Endothelial cell of umbilical vein (primary cell): ENCODE measurements at regions not wholly inside any gene's neighbourhood (a gene's known extent, or its start where the extent isn't known, plus 50 kb on each side); places are given as distances from the start of the nearest gene placed in this dataset.

Source experiments
- BruUV-seq: library from RNA; stranded (reverse); fragments of 400-500 nt; replicated peaks from 2 replicates; lab custom pipeline; 2021; lab: Mats Ljungman, UMichigan
- CTCF ChIA-PET: fragments of 300-600, 350-600 bp; sonication (Branson Sonifier 250); formaldehyde crosslinking; loops from one replicate; lab custom pipeline; 2021; ENCODE audit warnings: antibody characterized with exemption, inconsistent platforms; lab: Charles Lee
- POLR2A ChIA-PET: fragments of 300-600, 350-600 bp; sonication (Branson Sonifier 250); formaldehyde crosslinking; loops from one replicate; lab custom pipeline; 2021; ENCODE audit warnings: antibody characterized with exemption, inconsistent platforms; lab: Charles Lee
- DNase-seq: peaks from one replicate; pipeline ENCODE4 v3.0.0-alpha.2; 2011; ENCODE audit warnings: low read depth, low spot score
- FAIRE-seq: peaks from 2 replicates; lab custom pipeline; 2011; peaks lifted over from hg19 to GRCh38; lab: Jason Lieb, UNC
- H2AFZ ChIP-seq: 2 replicates; pipeline ENCODE4 v1.6.0; 2012; ENCODE audit warnings: low read depth, low read length, control low read depth, inconsistent platforms
- H3K27ac ChIP-seq: 2 replicates; pipeline ENCODE4 v1.5.1; 2011; ENCODE audit warnings: low read depth, mild to moderate bottlenecking, control low read depth, low read length, moderate library complexity; ENCODE audit not compliant: insufficient read depth
- H3K27me3 ChIP-seq, 2 experiments: 2 replicates each; pipeline versions ENCODE4 v1.6.0 to v1.6.1; 2011; ENCODE audit warnings: low read length in 2 of 2, mixed read lengths in 1 of 2; ENCODE audit not compliant: control insufficient read depth in 2 of 2, insufficient read depth in 2 of 2
- H3K36me3 ChIP-seq, 2 experiments: 2 replicates in 1 of 2; 3 replicates in 1 of 2; pipeline ENCODE4 v1.5.1; 2011; ENCODE audit warnings: low read length in 2 of 2, mild to moderate bottlenecking in 1 of 2, moderate library complexity in 1 of 2; ENCODE audit not compliant: control insufficient read depth in 2 of 2, insufficient read depth in 2 of 2; ENCODE audit errors: extremely low read depth in 1 of 2
- H3K4me1 ChIP-seq: 3 replicates; pipeline ENCODE4 v1.5.1; 2011; ENCODE audit warnings: mild to moderate bottlenecking, low read length; ENCODE audit not compliant: control insufficient read depth, insufficient read depth; ENCODE audit errors: extremely low read depth
- H3K4me2 ChIP-seq: 2 replicates; pipeline ENCODE4 v1.6.1; 2011; ENCODE audit warnings: low read length, control low read depth, mixed read lengths; ENCODE audit not compliant: insufficient read depth
- H3K4me3 ChIP-seq, 3 experiments: fragments of 200-600 bp in 1 of 3; sonication (generic), shearing (Covaris generic) in 1 of 3; replicated peaks in 1 of 3; 2 replicates each; pipeline ENCODE4 v1.5.1; 2011 to 2016; ENCODE audit warnings: control low read depth in 3 of 3, low read length in 3 of 3, mild to moderate bottlenecking in 2 of 3, inconsistent platforms in 1 of 3, low read depth in 1 of 3, moderate library complexity in 1 of 3; ENCODE audit not compliant: insufficient read depth in 1 of 3
- H3K79me2 ChIP-seq: 2 replicates; pipeline ENCODE4 v1.6.0; 2012; ENCODE audit warnings: low read length, inconsistent platforms; ENCODE audit not compliant: control insufficient read depth, insufficient read depth
- H3K9ac ChIP-seq: replicated peaks from 2 replicates; pipeline ENCODE3; 2011; ENCODE audit warnings: low read length, control low read depth; ENCODE audit not compliant: insufficient read depth; ENCODE audit errors: extremely low read depth
- H3K9me1 ChIP-seq: replicated peaks from 3 replicates; pipeline ENCODE4 v1.6.0; 2011; ENCODE audit warnings: mild to moderate bottlenecking, low read length; ENCODE audit not compliant: control insufficient read depth, insufficient read depth; ENCODE audit errors: extremely low read depth
- H3K9me3 ChIP-seq: replicated peaks from 2 replicates; pipeline ENCODE4 v1.5.1; 2012; ENCODE audit warnings: low read length, inconsistent platforms; ENCODE audit not compliant: control insufficient read depth, insufficient read depth
- H4K20me1 ChIP-seq: replicated peaks from 2 replicates; pipeline ENCODE3; 2011; ENCODE audit warnings: mild to moderate bottlenecking, low read length; ENCODE audit not compliant: control insufficient read depth, insufficient read depth; ENCODE audit errors: extremely low read depth
- CTCF ChIP-seq, 2 donors: IDR thresholded peaks; 1 replicate in 1 of 2; 2 replicates in 1 of 2; pipeline ENCODE4 v1.5.1; 2011; ENCODE audit warnings: low read length in 2 of 2, mild to moderate bottlenecking in 2 of 2, moderate library complexity in 2 of 2, control low read depth in 1 of 2, inconsistent platforms in 1 of 2, low read depth in 1 of 2; ENCODE audit not compliant: insufficient read depth in 1 of 2; ENCODE audit errors: extremely low read depth in 1 of 2
- EZH2 ChIP-seq: IDR thresholded peaks from 2 replicates; pipeline ENCODE4 v1.6.1; 2012; ENCODE audit warnings: borderline replicate concordance, low read depth, mild to moderate bottlenecking, moderate library complexity, low read length, inconsistent platforms; ENCODE audit not compliant: severe bottlenecking
- FOS ChIP-seq: IDR thresholded peaks from 2 replicates; pipeline ENCODE4 v1.6.1; 2011; ENCODE audit warnings: mild to moderate bottlenecking, low read length, moderate library complexity, borderline replicate concordance; ENCODE audit not compliant: insufficient read depth
- GATA2 ChIP-seq: IDR thresholded peaks from 2 replicates; pipeline ENCODE4 v1.7.0; 2011; ENCODE audit warnings: low read depth, mild to moderate bottlenecking, moderate library complexity, mixed read lengths, low read length; ENCODE audit not compliant: insufficient read length, insufficient read depth
- JUN ChIP-seq: IDR thresholded peaks from 2 replicates; pipeline ENCODE4 v1.6.1; 2011; ENCODE audit warnings: borderline replicate concordance, low read depth; ENCODE audit not compliant: insufficient read length, insufficient read depth
- MAX ChIP-seq: IDR thresholded peaks from 2 replicates; pipeline ENCODE4 v1.6.1; 2011; ENCODE audit not compliant: insufficient read depth, insufficient read length
- MYC ChIP-seq: IDR thresholded peaks from one replicate; pipeline ENCODE4 v1.6.1; 2011; ENCODE audit warnings: mild to moderate bottlenecking, low read depth, low read length
- POLR2A ChIP-seq: IDR thresholded peaks from 2 replicates; pipeline ENCODE4 v1.6.1; 2012; ENCODE audit warnings: low read depth, mild to moderate bottlenecking, control low read depth, low read length
- POLR2AphosphoS5 ChIP-seq: IDR thresholded peaks from 2 replicates; pipeline ENCODE4 v1.6.1; 2012; ENCODE audit warnings: low read depth, mild to moderate bottlenecking, control low read depth, low read length, moderate library complexity; ENCODE audit not compliant: insufficient read depth
- dilution Hi-C: fragments of 300-500 bp; cut with MboI; formaldehyde crosslinking; loops from one replicate; pipeline ENCODE4 v1.15.0; 2019; ENCODE audit warnings: low sequenced_read_pairs; ENCODE audit not compliant: extremely low pct_ligation_motif_present
- intact Hi-C: fragments of 100-400 bp; cut with micrococcal nuclease; formaldehyde crosslinking; loops from one replicate; pipeline ENCODE4 v1.10.0; 2022

- BruUV-seq: no TSS peak
Measured at GRCh38 chr13:90568165-90568564, 779.3 kb upstream of the MIR17HG start.

More at GRCh38 chr13:90568165-90568564, 779.3 kb upstream of the MIR17HG start:
- Histone ChIP-seq H3K79me2 (no peaks in the 10 kb centered on the region), H2AFZ (no peak overlapping the region), H3K36me3 (no peaks in the 10 kb centered on the region), H3K9me3 (peaks cover 2% of the 10 kb centered on the region), H3K4me3 (no peak overlapping the region), H3K9ac (no peak overlapping the region), H4K20me1 (no peaks in the 10 kb centered on the region), H3K4me1 (no peaks in the 10 kb centered on the region), H3K27ac (no peak overlapping the region), H3K27me3 (no peaks in the 10 kb centered on the region), H3K4me2 (no peak overlapping the region), H3K9me1 (no peaks in the 10 kb centered on the region)
- DNase-seq (no peak), FAIRE-seq (no peak)
- intact Hi-C loops (no loop called here), dilution Hi-C loops (no loop called here)
- TF ChIP-seq POLR2A (no peak), CTCF (IDR thresholded peaks at IDR 0.05; ENCODE audit: extremely low read depth in 1 of 2, insufficient read depth in 1 of 2, low read depth in 1 of 2, low read length in 2 of 2) (no peak), EZH2 (no peak), MYC (no peak), MAX (no peak), POLR2AphosphoS5 (no peak), JUN (no peak), FOS (no peak), GATA2 (no peak)
- POLR2A ChIA-PET: no interaction called here
- CTCF ChIA-PET: no interaction called here
